OCI-LY1 (cell line): ENCODE measurements at regions not wholly inside any gene's neighbourhood (a gene's known extent, or its start where the extent isn't known, plus 50 kb on each side); places are given as distances from the start of the nearest gene placed in this dataset.
"Not testable (repeated sequence)": the region's sequence is repeated elsewhere in the genome, so short reads cannot be mapped to it uniquely, and the experiment has no call there.

ENCODE experiments used
- H2AFZ ChIP-seq: fragments of 200-600 bp; sonication (generic), shearing (Covaris generic); 2 replicates; pipeline ENCODE4 v1.6.0; 2014; ENCODE audit warnings: antibody characterized with exemption, mild to moderate bottlenecking, low read length
- H3F3A ChIP-seq: fragments of 200-600 bp; sonication (generic), shearing (Covaris generic); 2 replicates; pipeline ENCODE4 v1.6.0; 2014; ENCODE audit warnings: mild to moderate bottlenecking, antibody characterized with exemption, low read length, moderate library complexity; ENCODE audit not compliant: insufficient read depth
- H3K27ac ChIP-seq: fragments of 200-600 bp; sonication (generic); 2 replicates; pipeline ENCODE4 v1.5.1; 2014; ENCODE audit warnings: low read length, mixed run types, mild to moderate bottlenecking, low read depth; ENCODE audit not compliant: poor library complexity, severe bottlenecking
- H3K27me3 ChIP-seq: fragments of 200-600 bp; sonication (generic); 2 replicates; pipeline ENCODE4 v1.6.0; 2014; ENCODE audit warnings: antibody characterized with exemption, mild to moderate bottlenecking, low read length, moderate library complexity; ENCODE audit not compliant: insufficient read depth
- H3K36me3 ChIP-seq: fragments of 200-600 bp; sonication (generic); 2 replicates; pipeline ENCODE4 v1.6.1; 2014; ENCODE audit warnings: mild to moderate bottlenecking, antibody characterized with exemption, low read length, moderate library complexity, mixed read lengths; ENCODE audit not compliant: insufficient read depth
- H3K4me1 ChIP-seq: fragments of 200-600 bp; sonication (generic); 2 replicates; pipeline ENCODE4 v1.5.1; 2014; ENCODE audit warnings: mild to moderate bottlenecking, low read length, moderate library complexity; ENCODE audit not compliant: insufficient read depth, severe bottlenecking
- H3K4me2 ChIP-seq: fragments of 200-600 bp; sonication (generic), shearing (Covaris generic); 2 replicates; pipeline ENCODE4 v1.6.1; 2014; ENCODE audit warnings: low read length
- H3K4me3 ChIP-seq: fragments of 200-600 bp; sonication (generic); 2 replicates; pipeline ENCODE4 v1.5.1; 2014; ENCODE audit warnings: low read length, low read depth, mild to moderate bottlenecking, mixed read lengths; ENCODE audit not compliant: poor library complexity, severe bottlenecking
- H3K79me2 ChIP-seq: fragments of 200-600 bp; shearing (Covaris generic); 2 replicates; pipeline ENCODE4 v1.6.1; 2016; ENCODE audit warnings: mixed run types, low read length, mixed read lengths; ENCODE audit not compliant: insufficient read depth
- H3K9ac ChIP-seq: fragments of 200-600 bp; sonication (generic), shearing (Covaris generic); 2 replicates; pipeline ENCODE4 v1.6.1; 2014; ENCODE audit warnings: mild to moderate bottlenecking, low read length, mixed read lengths
- H3K9me2 ChIP-seq: fragments of 200-600 bp; sonication (generic), shearing (Covaris generic); 2 replicates; pipeline ENCODE4 v1.6.1; 2014; ENCODE audit warnings: low read depth, mild to moderate bottlenecking, low read length, mixed read lengths
- H3K9me3 ChIP-seq: fragments of 200-600 bp; shearing (Covaris generic); 2 replicates; pipeline ENCODE4 v1.6.1; 2014; ENCODE audit warnings: low read length, mixed read lengths
- H4K20me1 ChIP-seq: fragments of 200-600 bp; sonication (generic), shearing (Covaris generic); 2 replicates; pipeline ENCODE4 v1.6.0; 2016; ENCODE audit warnings: mild to moderate bottlenecking, low read length; ENCODE audit not compliant: insufficient read depth
- CTCF ChIP-seq: fragments of 200-600 bp; sonication (generic), shearing (Covaris generic); IDR thresholded peaks from 2 replicates; pipeline ENCODE4 v1.5.1; 2017; ENCODE audit warnings: mild to moderate bottlenecking, antibody characterized with exemption, low read length, moderate library complexity, mixed read lengths
- EZH2 ChIP-seq: fragments of 200-600 bp; sonication (generic), shearing (Covaris generic); IDR thresholded peaks from 2 replicates; pipeline ENCODE4 v1.8.0; 2017; ENCODE audit warnings: borderline replicate concordance, mixed run types, mild to moderate bottlenecking, antibody characterized with exemption, low read length, moderate library complexity, mixed read lengths

DNA sequence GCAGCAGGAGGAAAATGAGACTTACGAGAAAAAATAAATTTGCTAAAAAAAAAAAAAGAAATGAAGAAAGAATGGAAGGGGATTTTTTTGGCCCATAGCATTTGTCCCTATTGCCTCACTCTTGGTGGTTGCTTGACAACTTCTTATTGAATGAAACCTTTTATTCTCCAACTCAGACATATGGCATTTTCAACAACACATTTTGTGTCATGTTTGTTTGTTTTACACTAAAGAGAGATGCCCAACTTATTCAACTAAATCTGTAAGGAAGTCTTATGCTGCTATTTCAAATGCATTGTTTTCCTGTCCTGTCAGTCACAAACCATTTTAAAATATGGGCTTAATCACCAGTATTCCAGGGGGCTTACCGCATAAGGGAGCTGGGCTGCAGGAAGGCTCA is 409.1 kb upstream of the TENM3 start:
- Histone ChIP-seq H3K9me3 (no peaks in the 10 kb centered on the region), H3K9me2 (no peaks in the 10 kb centered on the region), H2AFZ (no peak overlapping the region), H3K36me3 (no peaks in the 10 kb centered on the region), H3K4me2 (no peak overlapping the region), H3K27ac (no peak overlapping the region), H3K9ac (no peak overlapping the region), H4K20me1 (no peaks in the 10 kb centered on the region), H3K4me3 (no peak overlapping the region), H3K79me2 (no peaks in the 10 kb centered on the region), H3K4me1 (no peaks in the 10 kb centered on the region), H3K27me3 (no peaks in the 10 kb centered on the region), H3F3A (no peaks in the 10 kb centered on the region)
- TF ChIP-seq EZH2: no peak
- no peak for TF ChIP-seq CTCF

- Histone ChIP-seq H3K36me3 (no peaks in the 10 kb centered on the region), H2AFZ (no peak overlapping the region), H3K4me1 (no peaks in the 10 kb centered on the region), H3K27ac (no peak overlapping the region), H3K9me3 (no peaks in the 10 kb centered on the region), H4K20me1 (no peaks in the 10 kb centered on the region), H3K27me3 (no peaks in the 10 kb centered on the region), H3K9me2 (no peaks in the 10 kb centered on the region), H3K79me2 (no peaks in the 10 kb centered on the region), H3F3A (no peaks in the 10 kb centered on the region), H3K9ac (no peak overlapping the region), H3K4me3 (no peak overlapping the region), H3K4me2 (no peak overlapping the region)
- TF ChIP-seq CTCF: no peak
- TF ChIP-seq EZH2: no peak
Measured at GRCh38 chr4:181835348-181835747, 407.9 kb upstream of the TENM3 start.

- no peak overlapping the region for H3K4me2 ChIP-seq
- no peaks in the 10 kb centered on the region for H3K79me2 ChIP-seq
- no peaks in the 10 kb centered on the region for H4K20me1 ChIP-seq
- no peaks in the 10 kb centered on the region for H3K9me3 ChIP-seq
- H3K4me1 ChIP-seq: no peaks in the 10 kb centered on the region
- TF ChIP-seq CTCF (no peak), EZH2 (no peak)
- no peaks in the 10 kb centered on the region for H3K36me3 ChIP-seq
- no peaks in the 10 kb centered on the region for H3K27me3 ChIP-seq
- H3K4me3 ChIP-seq: no peak overlapping the region
- H2AFZ ChIP-seq: no peak overlapping the region
- no peak overlapping the region for H3K27ac ChIP-seq
- H3K9me2 ChIP-seq: no peaks in the 10 kb centered on the region
- no peaks in the 10 kb centered on the region for H3F3A ChIP-seq
- H3K9ac ChIP-seq: no peak overlapping the region
Measured at GRCh38 chr4:181838253-181838652, 404.9 kb upstream of the TENM3 start.

DNA sequence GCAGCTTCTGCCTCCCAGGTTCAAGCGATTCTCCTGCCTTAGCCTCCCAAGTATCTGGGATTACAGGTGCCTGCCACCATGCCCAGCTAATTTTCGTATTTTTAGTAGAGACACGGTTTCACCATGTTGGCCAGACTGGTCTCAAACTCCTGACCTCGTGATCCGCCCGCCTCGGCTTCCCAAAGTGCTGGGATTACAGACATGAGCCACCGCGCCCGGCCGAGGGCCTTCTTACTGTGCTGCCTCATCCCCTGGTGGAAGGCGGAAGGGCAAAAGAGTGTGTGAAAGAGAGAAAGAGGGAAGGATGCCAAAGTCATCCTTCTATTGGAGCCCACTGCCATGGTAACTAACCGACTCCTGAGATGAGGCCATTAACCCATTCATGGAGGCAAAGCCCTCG is 399.4 kb upstream of the TENM3 start:
- not testable (repeated sequence) for H3K4me3 ChIP-seq, H3F3A ChIP-seq, H4K20me1 ChIP-seq, H3K9me2 ChIP-seq, H3K9ac ChIP-seq, H2AFZ ChIP-seq, H3K27me3 ChIP-seq, H3K4me1 ChIP-seq, H3K79me2 ChIP-seq, H3K27ac ChIP-seq, H3K36me3 ChIP-seq, H3K4me2 ChIP-seq, H3K9me3 ChIP-seq
